IPS-NIHi7 (cell line): ENCODE measurements at regions not wholly inside any gene's neighbourhood (a gene's known extent, or its start where the extent isn't known, plus 50 kb on each side); places are given as distances from the start of the nearest gene placed in this dataset.
"Not testable (repeated sequence)": the region's sequence is repeated elsewhere in the genome, so short reads cannot be mapped to it uniquely, and the experiment has no call there.

Experiments
- DNase-seq: peaks from one replicate; pipeline ENCODE4 v3.0.0; 2012; ENCODE audit warnings: mixed read lengths; ENCODE audit errors: extremely low spot score

GRCh38 chr1:228796945-228797344, 61.7 kb downstream of the RHOU start:
- DNase-seq: not testable (repeated sequence)

GRCh38 chr1:228798035-228798434, 62.8 kb downstream of the RHOU start:
- no peak for DNase-seq

- no peak for DNase-seq
Measured at GRCh38 chr1:228798548-228798947, 63.3 kb downstream of the RHOU start.

DNA sequence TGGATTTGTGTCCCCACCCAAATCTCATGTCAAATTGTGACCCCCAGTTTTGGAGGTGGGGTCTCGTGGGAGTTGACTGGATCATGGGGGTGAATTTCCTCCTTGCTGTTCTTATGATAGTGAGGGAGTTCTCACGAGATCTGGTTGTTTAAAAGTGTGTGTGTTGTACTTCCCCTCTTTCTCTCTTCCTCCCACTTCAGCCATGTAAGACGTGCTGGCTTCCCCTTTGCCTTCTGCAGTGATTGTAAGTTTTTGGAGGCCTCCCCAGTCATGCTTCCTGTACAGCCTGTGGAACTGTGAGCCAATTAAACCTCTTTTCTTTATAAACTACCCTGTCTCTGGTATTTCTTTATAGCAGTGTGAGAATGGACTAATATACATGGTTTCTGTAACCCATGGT, 64.6 kb downstream of the RHOU start:
- no peak for DNase-seq

GRCh38 chr1:228801068-228801467, 65.8 kb downstream of the RHOU start:
- DNase-seq: no peak

DNA sequence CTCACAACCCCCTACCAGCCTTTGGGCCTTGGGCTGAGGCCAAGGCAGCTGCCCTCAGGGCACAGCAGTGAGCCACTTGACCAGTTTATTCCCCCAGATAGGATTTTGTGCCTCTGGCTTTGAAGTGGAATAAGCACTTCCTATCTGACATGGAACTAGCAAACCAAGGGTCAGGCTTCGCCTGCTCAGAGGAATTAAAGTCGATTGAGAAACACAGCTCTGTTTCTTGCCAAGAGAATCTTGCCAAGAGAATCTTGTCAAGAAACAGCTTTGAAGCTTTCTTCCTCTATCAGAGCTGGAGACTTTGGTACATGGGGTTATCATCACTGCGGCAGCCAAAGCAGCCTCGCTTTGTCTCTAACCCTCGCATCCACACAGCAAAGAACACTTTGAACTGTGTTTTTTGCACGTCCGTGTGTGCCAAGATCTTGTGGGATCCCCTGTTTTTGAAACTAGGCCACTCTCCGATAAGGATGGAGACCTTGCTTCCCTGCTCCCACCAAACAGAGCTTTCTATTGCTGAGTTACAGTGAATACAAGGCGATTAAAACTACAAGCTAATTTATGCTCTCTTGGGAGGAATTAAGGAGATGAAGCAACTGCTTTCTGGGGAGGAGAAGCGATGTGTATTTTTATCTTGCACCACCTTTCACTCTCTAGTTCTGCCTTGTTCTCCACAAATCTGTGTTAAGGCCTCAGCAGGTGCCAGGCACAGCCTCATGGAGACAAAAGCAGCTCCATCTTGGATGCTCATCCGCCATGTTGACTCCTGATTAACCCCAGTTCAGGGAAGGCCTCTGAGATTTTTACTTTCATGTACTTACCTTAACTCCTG, 67.3 kb downstream of the RHOU start:
- DNase-seq: no peak

- no peak for DNase-seq
Measured at GRCh38 chr1:228803421-228803820, 68.1 kb downstream of the RHOU start.

DNA sequence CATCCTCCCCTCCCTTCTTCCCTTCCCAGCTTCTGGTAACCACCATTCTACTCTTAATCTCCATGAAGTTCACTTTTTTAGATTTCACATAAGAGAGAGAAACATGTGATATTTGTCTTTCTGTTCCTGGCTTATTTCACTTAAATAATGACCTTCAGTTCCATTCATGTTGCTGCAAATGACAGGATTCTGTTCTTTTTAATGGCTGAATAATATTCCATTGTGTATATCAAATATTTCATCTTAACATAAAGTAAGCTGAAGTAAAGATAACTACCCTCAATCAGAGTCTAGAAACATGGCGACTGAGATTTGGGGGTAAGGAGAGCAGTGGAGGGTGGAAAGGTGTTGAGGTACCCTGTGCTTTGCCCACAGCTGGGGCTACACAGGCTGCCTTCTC, 68.9 kb downstream of the RHOU start:
- DNase-seq: no peak

GRCh38 chr1:228804640-228805413, 69.5 kb downstream of the RHOU start:
- no peak for DNase-seq

GRCh38 chr1:228807904-228808605, 72.8 kb downstream of the RHOU start:
- DNase-seq: no peak

DNA sequence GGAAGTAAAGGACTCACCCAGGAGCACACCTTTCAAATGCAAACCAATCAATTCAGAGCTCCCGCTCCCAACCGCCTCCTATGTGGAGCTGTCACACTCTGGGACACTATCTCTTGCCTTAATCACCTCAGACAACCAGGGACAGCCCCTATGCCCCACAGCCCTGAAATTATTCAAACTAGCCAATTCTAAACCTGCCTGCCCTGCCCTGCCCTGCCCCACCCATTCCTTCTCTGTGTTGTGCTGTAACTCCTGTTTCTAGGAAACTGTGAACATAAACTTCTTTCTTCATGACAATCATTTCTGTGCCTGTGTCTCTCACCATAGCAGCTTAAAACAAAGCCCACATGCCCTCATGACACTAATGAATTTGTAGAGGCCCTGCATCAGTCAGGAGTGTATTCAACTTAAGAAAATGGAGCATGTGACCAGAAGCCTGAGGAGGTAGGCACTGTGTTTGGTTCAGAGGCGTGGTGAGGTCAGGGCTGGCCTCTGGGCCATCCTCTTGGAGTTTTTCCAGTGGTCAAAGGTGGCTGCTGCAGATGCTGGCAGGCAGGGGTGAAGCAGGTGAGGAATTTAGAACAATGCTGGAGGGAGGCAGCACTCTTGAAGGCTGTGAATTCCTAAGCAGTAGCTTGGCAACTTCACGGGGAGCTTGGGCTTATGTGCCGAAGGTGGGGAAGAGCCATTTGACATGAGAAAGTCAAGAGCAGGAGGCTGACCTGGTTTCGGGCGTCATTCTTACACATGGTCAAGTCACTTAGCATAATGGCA, 74.5 kb downstream of the RHOU start:
- peak; percentile 38 for DNase-seq

- DNase-seq: no peak
Measured at GRCh38 chr1:228810395-228810758, 75.1 kb downstream of the RHOU start.

- DNase-seq: no peak
Measured at GRCh38 chr1:228810878-228811711, 75.8 kb downstream of the RHOU start.

- DNase-seq: no peak
Measured at GRCh38 chr1:228811712-228812305, 76.5 kb downstream of the RHOU start.

GRCh38 chr1:228812961-228813360, 77.7 kb downstream of the RHOU start:
- no peak for DNase-seq

DNA sequence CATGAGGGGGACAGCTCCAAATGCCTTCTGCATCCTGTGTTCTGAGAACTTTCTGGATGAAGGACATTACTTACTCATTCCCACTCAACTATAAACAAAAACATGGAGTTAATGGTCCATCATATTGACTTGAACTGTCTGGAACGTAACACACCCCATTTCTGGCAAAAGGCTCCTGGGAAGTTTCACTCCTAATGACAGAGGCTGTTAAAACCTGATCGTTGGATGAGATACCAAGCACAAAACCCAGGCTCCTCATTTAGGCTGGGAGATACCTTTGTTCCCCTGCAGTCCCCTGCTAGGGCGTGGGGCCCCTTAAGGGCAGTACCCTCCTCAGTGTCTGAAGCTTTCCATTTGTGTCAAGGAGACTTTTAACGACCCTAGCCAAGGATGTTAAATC, 78.9 kb downstream of the RHOU start:
- DNase-seq: no peak

DNA sequence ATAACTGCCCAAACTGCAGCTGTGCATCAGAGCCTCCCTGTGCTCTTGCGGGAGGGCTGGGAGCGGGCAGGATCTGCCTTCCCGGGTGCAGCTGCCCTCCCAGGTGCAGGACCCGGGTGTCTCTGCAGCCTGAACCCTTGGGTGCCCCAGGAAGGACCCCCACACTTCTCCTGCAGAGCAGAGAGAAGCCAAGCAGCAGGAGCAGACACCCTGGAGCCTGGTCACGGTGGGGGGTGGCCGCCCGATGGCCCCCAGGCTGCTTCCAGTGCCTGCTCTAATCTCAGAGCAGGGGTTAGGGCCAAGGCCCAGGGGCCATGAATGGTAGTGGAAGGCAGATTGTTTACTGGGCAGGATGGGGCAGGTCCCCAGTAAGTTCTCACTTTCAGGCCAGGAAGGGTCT, 83.0 kb downstream of the RHOU start:
- DNase-seq: no peak

DNA sequence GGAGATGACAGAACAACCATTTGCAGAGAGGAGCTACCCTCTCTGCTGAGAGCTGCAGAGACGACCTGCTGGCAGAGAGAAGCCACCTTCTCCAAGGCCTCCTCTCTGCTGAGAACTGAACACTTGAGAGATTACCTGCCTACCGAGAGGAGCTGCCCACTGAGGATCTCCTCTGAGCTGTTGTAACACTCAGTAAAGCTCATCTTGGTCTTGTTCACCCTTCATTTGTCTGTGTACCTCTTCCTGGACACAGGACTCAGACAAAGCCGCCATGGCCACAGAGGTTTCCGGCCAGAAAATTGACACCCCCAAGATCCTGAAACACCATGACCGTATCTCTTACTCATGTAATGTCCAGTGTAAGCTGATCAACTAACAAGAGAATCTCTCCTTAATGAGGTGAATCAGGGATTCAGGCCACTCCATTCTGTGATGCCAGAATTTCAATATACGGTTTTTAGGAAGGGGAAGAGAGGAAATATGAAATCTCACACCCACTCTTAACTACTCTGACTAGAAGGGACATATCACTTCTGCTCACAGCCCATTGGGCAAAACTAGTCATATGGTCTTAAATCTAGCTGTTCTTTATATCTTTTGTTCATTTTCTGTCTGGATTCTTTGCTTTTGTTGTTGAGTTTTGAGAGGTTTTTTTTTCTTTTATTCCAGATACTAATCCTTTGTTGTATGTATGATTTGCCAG, 83.8 kb downstream of the RHOU start:
- no peak for DNase-seq

- DNase-seq: no peak
Measured at GRCh38 chr1:228821252-228821651, 86.0 kb downstream of the RHOU start.

- DNase-seq: no peak
Measured at GRCh38 chr1:228823200-228823599, 87.9 kb downstream of the RHOU start.
